GM12874 (cell line): ENCODE measurements at regions not wholly inside any gene's neighbourhood (a gene's known extent, or its start where the extent isn't known, plus 50 kb on each side); places are given as distances from the start of the nearest gene placed in this dataset.

Experiments
- TF ChIP-seq, protein P1 (sequence below): IDR thresholded peaks from 2 replicates; pipeline ENCODE4 v1.5.1; 2011; ENCODE audit warnings: low read depth, mild to moderate bottlenecking, control low read depth, low read length, moderate library complexity; ENCODE audit not compliant: insufficient read depth

DNA sequence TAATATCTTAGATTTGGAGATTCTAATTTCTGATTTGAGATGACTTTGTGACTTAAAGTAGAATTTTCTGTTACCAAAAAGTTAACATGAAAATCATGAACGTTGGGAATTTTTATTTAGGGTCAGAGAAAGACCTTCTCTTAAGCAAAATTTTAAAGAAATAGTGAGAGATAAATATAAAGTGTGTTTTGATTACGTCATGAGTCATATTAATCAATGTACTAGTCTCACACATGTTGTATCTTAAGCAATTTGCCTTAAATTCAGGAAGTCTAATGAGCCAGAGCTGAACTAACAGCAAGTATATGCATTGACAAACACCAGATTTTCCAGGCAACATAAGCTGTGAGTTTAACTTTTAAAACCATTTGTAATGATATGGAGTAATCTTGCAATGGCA, 765.5 kb upstream of the SORCS1 start:
- TF ChIP-seq, protein P1, sequence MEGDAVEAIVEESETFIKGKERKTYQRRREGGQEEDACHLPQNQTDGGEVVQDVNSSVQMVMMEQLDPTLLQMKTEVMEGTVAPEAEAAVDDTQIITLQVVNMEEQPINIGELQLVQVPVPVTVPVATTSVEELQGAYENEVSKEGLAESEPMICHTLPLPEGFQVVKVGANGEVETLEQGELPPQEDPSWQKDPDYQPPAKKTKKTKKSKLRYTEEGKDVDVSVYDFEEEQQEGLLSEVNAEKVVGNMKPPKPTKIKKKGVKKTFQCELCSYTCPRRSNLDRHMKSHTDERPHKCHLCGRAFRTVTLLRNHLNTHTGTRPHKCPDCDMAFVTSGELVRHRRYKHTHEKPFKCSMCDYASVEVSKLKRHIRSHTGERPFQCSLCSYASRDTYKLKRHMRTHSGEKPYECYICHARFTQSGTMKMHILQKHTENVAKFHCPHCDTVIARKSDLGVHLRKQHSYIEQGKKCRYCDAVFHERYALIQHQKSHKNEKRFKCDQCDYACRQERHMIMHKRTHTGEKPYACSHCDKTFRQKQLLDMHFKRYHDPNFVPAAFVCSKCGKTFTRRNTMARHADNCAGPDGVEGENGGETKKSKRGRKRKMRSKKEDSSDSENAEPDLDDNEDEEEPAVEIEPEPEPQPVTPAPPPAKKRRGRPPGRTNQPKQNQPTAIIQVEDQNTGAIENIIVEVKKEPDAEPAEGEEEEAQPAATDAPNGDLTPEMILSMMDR: no peak

DNA sequence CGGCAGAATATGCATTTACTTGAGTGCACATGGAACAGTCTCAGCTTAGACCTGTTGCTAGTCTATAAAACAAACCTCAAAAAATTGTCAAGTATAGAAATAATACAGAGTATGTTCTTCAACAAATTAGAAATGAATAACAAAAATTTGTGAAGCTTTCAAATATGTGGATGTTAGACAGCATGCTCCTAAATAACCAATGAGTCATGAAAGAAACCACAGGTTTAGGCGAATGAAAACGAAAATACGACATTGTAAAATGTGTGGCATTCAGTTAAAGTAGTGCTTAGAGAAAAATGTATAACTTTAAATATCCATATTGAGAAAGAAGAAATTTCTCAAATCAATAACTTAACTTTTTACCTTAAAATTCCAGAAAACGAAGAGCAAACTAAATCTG, 760.0 kb upstream of the SORCS1 start:
- TF ChIP-seq, protein P1: no peak

DNA sequence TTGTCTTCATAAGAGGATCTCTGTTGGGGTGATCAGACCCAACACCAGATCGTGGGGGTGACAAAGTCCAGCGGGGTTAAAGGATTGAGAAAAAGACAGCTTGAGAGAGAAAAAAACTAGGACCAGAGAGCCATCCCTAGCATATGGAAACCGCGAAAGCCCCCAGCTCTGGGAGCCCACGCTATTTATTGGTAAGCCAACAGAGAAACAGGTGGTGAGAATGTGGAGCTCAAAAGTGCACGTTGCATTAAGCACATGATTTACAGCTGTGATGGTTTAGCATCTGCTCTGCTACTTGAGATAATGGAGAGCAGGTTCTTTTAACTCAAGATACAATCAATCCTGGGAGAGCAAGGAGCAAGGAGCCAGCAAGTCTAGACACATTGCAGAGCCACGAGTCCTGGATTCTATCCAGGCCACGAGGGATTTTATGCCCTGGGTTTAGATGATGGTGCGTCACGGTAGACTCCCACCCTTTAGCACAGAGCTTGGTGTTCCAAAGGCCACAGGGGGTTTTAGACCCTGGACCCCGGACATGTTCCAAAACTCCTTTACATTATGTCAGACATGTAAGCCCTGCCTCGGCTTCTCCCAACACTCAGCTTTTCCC, 755.2 kb upstream of the SORCS1 start:
- TF ChIP-seq, protein P1: no peak

DNA sequence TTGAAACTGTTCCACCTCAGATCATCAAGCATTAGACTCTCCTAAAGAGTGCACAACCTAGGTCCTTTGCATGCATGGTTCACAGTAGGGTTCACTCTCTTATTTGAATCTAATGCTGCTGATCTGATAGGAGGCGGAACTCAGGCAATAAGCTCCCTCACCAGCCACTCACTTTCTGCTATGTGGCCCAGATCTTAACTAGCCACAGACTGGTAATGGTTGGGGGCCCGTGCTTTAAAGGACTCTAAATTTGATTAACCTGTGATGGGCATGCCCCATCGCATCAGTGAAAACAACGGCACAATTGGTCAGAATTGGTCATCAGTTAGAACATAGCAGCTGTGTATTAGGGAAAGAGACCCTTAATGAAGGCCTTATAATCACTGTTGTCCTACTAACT, 753.7 kb upstream of the SORCS1 start:
- TF ChIP-seq, protein P1: no peak

DNA sequence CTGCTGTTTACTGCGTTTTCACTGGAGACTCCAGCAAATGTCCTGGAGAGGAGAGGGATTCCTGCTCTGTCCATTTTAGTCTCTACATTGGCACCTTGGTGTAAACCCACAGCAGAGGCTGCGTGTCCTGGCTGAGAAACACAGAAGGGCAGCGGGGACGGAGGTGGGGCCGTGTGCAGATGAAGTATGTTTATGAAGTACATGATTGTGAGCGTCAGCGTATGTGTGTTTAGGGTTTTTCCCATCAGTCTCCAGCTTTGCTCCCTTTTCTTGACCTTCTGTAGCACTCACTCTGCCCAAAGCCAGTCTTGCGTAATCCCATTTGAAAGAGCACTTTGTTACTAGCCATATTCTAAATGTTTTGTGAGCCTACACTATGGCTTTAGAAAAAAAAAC, 750.7 kb upstream of the SORCS1 start:
- TF ChIP-seq, protein P1: no peak

DNA sequence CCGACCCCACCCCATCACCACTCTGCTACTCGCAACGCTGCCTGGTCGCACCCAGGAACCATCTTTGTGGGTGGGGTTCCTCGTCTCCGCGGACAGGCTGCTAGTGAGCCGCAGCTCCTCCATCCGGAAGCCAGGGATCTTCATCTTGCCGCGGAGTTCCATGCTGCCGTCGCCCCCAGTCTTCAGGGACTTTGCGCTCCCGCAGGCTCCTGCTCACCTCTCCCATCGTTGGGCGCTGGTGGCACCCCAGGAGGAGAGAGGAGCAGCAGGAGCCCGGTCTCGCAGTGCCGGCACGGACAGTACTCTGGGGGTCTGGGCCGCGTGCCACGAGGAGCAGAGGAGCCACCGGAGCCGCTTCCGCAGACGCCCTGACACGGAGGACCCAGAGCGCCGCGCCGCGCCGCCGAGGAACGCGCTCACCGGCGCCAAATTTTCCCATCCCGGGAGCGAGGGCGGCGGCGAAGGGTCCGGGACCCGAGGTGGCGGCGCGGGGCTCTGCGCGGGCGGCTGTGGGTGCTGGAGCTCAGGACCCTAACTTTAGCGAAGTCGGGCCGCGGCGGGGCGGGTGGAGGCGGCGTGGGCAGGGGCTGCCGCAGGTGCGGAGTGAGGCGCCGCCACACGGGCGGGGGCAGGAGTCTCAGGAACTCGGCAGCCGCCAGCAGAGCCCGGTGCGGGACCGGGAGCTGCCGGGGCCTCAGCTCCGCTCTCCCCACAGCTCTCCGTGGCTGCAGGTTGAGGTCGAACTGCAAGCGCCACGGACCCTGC, 750.1 kb upstream of the SORCS1 start:
- TF ChIP-seq, protein P1: no peak

DNA sequence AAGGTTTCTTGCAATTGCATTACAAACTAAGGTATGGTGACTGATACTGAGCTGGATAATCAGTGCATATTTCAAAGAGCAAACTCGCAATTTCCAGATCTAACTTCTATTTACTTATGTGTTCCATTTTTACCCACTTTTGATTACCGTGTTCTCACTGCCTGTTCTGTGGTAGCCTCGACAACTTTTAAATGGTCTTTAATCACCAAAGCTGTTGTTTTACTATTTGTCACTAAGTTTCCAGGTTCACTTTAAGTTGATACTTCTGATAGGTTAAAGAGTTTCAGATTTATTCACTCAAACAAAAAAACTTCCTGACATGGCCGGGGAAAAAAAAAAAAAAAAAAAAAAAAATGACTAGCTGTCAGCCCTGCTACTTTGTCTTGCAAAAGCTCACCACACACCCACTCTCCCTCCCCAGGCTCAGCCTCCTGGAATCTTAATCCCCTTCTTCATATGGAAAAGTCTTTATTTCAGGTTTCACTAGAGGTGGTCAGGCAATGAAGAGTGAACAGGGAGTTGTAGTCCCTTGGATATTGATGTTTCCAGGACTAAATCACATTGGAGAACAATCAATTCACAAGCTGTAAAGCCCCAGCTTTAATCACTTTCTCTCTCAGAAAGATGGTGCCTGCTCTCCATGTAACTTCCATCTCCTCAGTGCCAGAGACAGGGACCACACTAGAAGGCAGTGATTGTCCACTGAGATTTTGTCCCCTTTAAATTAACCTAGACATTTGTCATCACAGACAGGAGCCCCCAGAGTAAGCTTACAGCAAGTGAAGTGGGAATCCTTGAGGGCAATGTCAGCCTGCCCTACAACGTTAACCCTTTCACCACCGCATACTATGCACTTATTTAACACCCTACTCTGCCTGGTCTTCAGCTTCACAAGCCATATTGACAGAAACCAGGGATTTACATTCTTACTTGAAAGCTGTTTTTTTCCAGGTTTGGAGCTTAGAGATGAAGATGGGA, 749.1 kb upstream of the SORCS1 start:
- TF ChIP-seq, protein P1: no peak
